Effector memory CD8-positive, alpha-beta T cell (primary cell): ENCODE measurements at regions not wholly inside any gene's neighbourhood (a gene's known extent, or its start where the extent isn't known, plus 50 kb on each side); places are given as distances from the start of the nearest gene placed in this dataset.

Source experiments
- ATAC-seq: fragments of 150-1000 bp; cut with Tn5 transposase; replicated peaks from 2 replicates; pipeline ENCODE4 v1.10.0; 2021; ENCODE audit warnings: mild to moderate bottlenecking, moderate library complexity
- DNase-seq, 3 experiments: peaks; one replicate each; pipeline ENCODE4 v3.0.0; 2021
- H3K27ac Mint-ChIP-seq, 2 donors: one replicate each; pipeline ENCODE4 v1.8.0; 2022; ENCODE audit warnings: mild to moderate bottlenecking in 2 of 2, mixed read lengths in 2 of 2, moderate library complexity in 2 of 2
- H3K27me3 Mint-ChIP-seq, 2 donors: one replicate each; pipeline ENCODE4 v1.8.0; 2022; ENCODE audit warnings: mixed read lengths in 2 of 2
- H3K36me3 Mint-ChIP-seq: one replicate; pipeline ENCODE4 v1.8.0; 2022; ENCODE audit warnings: mild to moderate bottlenecking, moderate library complexity, mixed read lengths; ENCODE audit not compliant: insufficient read depth
- H3K4me1 Mint-ChIP-seq, 2 donors: one replicate each; pipeline ENCODE4 v1.8.0; 2022; ENCODE audit warnings: low read depth in 2 of 2, mixed read lengths in 2 of 2
- H3K4me3 Mint-ChIP-seq, 2 donors: one replicate each; pipeline ENCODE4 v1.8.0; 2022; ENCODE audit warnings: mild to moderate bottlenecking in 2 of 2, mixed read lengths in 2 of 2, moderate library complexity in 2 of 2
- H3K9me3 Mint-ChIP-seq, 2 donors: one replicate each; pipeline ENCODE4 v1.8.0; 2022; ENCODE audit warnings: mixed read lengths in 2 of 2

- DNase-seq = no peak
- no peak for ATAC-seq
- Mint-ChIP-seq H3K27ac (no peak overlapping the region), H3K4me3 (no peak overlapping the region), H3K27me3 (no peaks in the 10 kb centered on the region), H3K4me1 (no peaks in the 10 kb centered on the region), H3K36me3 (no peaks in the 10 kb centered on the region), H3K9me3 (peaks cover 6 to 10% of the 10 kb centered on the region in 2 donors)
Measured at GRCh38 chr7:10211861-10212260, 761.8 kb upstream of the PHF14 start.

GRCh38 chr7:10212649-10213048 lies 761.0 kb upstream of the PHF14 start:
- Mint-ChIP-seq H3K4me3 (no peak overlapping the region), H3K9me3 (peaks cover 6 to 10% of the 10 kb centered on the region in 2 donors), H3K27me3 (no peaks in the 10 kb centered on the region), H3K27ac (no peak overlapping the region), H3K4me1 (no peaks in the 10 kb centered on the region), H3K36me3 (no peaks in the 10 kb centered on the region)
- DNase-seq = no peak
- no peak for ATAC-seq

- no peak overlapping the region for H3K27ac Mint-ChIP-seq
- no peak for ATAC-seq
- H3K4me3 Mint-ChIP-seq = no peak overlapping the region
- no peak for DNase-seq
- H3K27me3 Mint-ChIP-seq = no peaks in the 10 kb centered on the region
- peaks cover 0 to 7% of the 10 kb centered on the region in 2 donors for H3K9me3 Mint-ChIP-seq
- no peaks in the 10 kb centered on the region for H3K36me3 Mint-ChIP-seq
- peaks cover 0 to 2% of the 10 kb centered on the region in 2 donors for H3K4me1 Mint-ChIP-seq
Measured at GRCh38 chr7:10216462-10216861, 757.2 kb upstream of the PHF14 start.

- Mint-ChIP-seq H3K9me3 (peaks cover 6 to 7% of the 10 kb centered on the region in 2 donors), H3K4me3 (no peak overlapping the region), H3K4me1 (peaks cover 0 to 2% of the 10 kb centered on the region in 2 donors), H3K27me3 (no peaks in the 10 kb centered on the region), H3K27ac (no peak overlapping the region), H3K36me3 (no peaks in the 10 kb centered on the region)
- ATAC-seq (no peak), DNase-seq (no peak)
Measured at GRCh38 chr7:10221084-10221483, 752.6 kb upstream of the PHF14 start.

GRCh38 chr7:10222976-10223375 lies 750.7 kb upstream of the PHF14 start:
- H3K36me3 Mint-ChIP-seq = no peaks in the 10 kb centered on the region
- no peak overlapping the region for H3K4me3 Mint-ChIP-seq
- no peaks in the 10 kb centered on the region for H3K27me3 Mint-ChIP-seq
- ATAC-seq (no peak), DNase-seq (no peak)
- peaks cover 0 to 2% of the 10 kb centered on the region in 2 donors for H3K4me1 Mint-ChIP-seq
- H3K27ac Mint-ChIP-seq = no peak overlapping the region
- H3K9me3 Mint-ChIP-seq = peaks cover 9 to 14% of the 10 kb centered on the region in 2 donors

GRCh38 chr7:10225275-10225674 lies 748.4 kb upstream of the PHF14 start:
- Mint-ChIP-seq H3K36me3 (no peaks in the 10 kb centered on the region), H3K9me3 (peaks cover 11 to 14% of the 10 kb centered on the region in 2 donors), H3K27ac (no peak overlapping the region), H3K4me3 (no peak overlapping the region), H3K4me1 (peaks cover 0 to 2% of the 10 kb centered on the region in 2 donors), H3K27me3 (no peaks in the 10 kb centered on the region)
- DNase-seq = no peak
- no peak for ATAC-seq

- Mint-ChIP-seq H3K4me1 (no peaks in the 10 kb centered on the region), H3K27me3 (no peaks in the 10 kb centered on the region), H3K9me3 (peaks cover 6 to 8% of the 10 kb centered on the region in 2 donors), H3K27ac (no peak overlapping the region), H3K36me3 (no peaks in the 10 kb centered on the region), H3K4me3 (no peak overlapping the region)
- no peak for ATAC-seq
- no peak for DNase-seq
Measured at GRCh38 chr7:10237306-10237705, 736.4 kb upstream of the PHF14 start.

GRCh38 chr7:10238641-10239040 lies 735.0 kb upstream of the PHF14 start:
- no peaks in the 10 kb centered on the region for H3K36me3 Mint-ChIP-seq
- no peak overlapping the region for H3K27ac Mint-ChIP-seq
- no peak overlapping the region for H3K4me3 Mint-ChIP-seq
- DNase-seq (no peak), ATAC-seq (no peak)
- H3K4me1 Mint-ChIP-seq = no peaks in the 10 kb centered on the region
- no peaks in the 10 kb centered on the region for H3K27me3 Mint-ChIP-seq
- peaks cover 6 to 8% of the 10 kb centered on the region in 2 donors for H3K9me3 Mint-ChIP-seq

- no peak for ATAC-seq
Measured at GRCh38 chr7:10239695-10240345, 733.9 kb upstream of the PHF14 start.

GRCh38 chr7:10245406-10245805 lies 728.3 kb upstream of the PHF14 start:
- Mint-ChIP-seq H3K36me3 (no peaks in the 10 kb centered on the region), H3K4me3 (no peak overlapping the region), H3K27ac (no peak overlapping the region), H3K27me3 (no peaks in the 10 kb centered on the region), H3K9me3 (peaks cover 11 to 18% of the 10 kb centered on the region in 2 donors), H3K4me1 (no peaks in the 10 kb centered on the region)
- DNase-seq (no peak), ATAC-seq (no peak)

More at GRCh38 chr7:10239695-10240345, 733.9 kb upstream of the PHF14 start:
- no peak overlapping the region for H3K4me3 Mint-ChIP-seq
- H3K9me3 Mint-ChIP-seq = peaks cover 6 to 8% of the 10 kb centered on the region in 2 donors
- no peak for DNase-seq
- no peaks in the 10 kb centered on the region for H3K36me3 Mint-ChIP-seq
- no peaks in the 10 kb centered on the region for H3K27me3 Mint-ChIP-seq
- H3K27ac Mint-ChIP-seq = no peak overlapping the region
- H3K4me1 Mint-ChIP-seq = no peaks in the 10 kb centered on the region

- ATAC-seq (no peak), DNase-seq (no peak)
- Mint-ChIP-seq H3K9me3 (peaks cover 0 to 1% of the 10 kb centered on the region in 2 donors), H3K27me3 (no peaks in the 10 kb centered on the region), H3K4me3 (no peak overlapping the region), H3K27ac (no peak overlapping the region), H3K36me3 (no peaks in the 10 kb centered on the region), H3K4me1 (no peaks in the 10 kb centered on the region)
Measured at GRCh38 chr7:10257438-10257837, 716.2 kb upstream of the PHF14 start.

- DNase-seq = no peak
- Mint-ChIP-seq H3K36me3 (no peaks in the 10 kb centered on the region), H3K4me1 (no peaks in the 10 kb centered on the region), H3K4me3 (no peak overlapping the region), H3K27me3 (no peaks in the 10 kb centered on the region), H3K27ac (no peak overlapping the region), H3K9me3 (peaks cover 0 to 6% of the 10 kb centered on the region in 2 donors)
- no peak for ATAC-seq
Measured at GRCh38 chr7:10266976-10267375, 706.7 kb upstream of the PHF14 start.

GRCh38 chr7:10268034-10268433 lies 705.6 kb upstream of the PHF14 start:
- Mint-ChIP-seq H3K27ac (no peak overlapping the region), H3K36me3 (no peaks in the 10 kb centered on the region), H3K4me1 (no peaks in the 10 kb centered on the region), H3K9me3 (peaks cover 0 to 6% of the 10 kb centered on the region in 2 donors), H3K4me3 (no peak overlapping the region), H3K27me3 (no peaks in the 10 kb centered on the region)
- DNase-seq = no peak
- no peak for ATAC-seq

- Mint-ChIP-seq H3K9me3 (peaks cover 2 to 7% of the 10 kb centered on the region in 2 donors), H3K4me3 (no peak overlapping the region), H3K27me3 (no peaks in the 10 kb centered on the region), H3K36me3 (no peaks in the 10 kb centered on the region), H3K27ac (no peak overlapping the region), H3K4me1 (no peaks in the 10 kb centered on the region)
- DNase-seq (no peak), ATAC-seq (no peak)
Measured at GRCh38 chr7:10282909-10283308, 690.8 kb upstream of the PHF14 start.
